ENCODE measurements at regions not wholly inside any gene's neighbourhood (a gene's known extent, or its start where the extent isn't known, plus 50 kb on each side); places are given as distances from the start of the nearest gene placed in this dataset.

GRCh38 chr15:29880341-29880740 is 58.1 kb upstream of the TJP1 start:
- H3K56ac ChIP-seq (replicated peaks; ENCODE audit: insufficient read length, low read depth, low read length), result no peak overlapping the region
- H3K4me3 ChIP-seq (ENCODE audit: extremely low read depth in 1 of 4, insufficient read depth in 2 of 4, low read depth in 3 of 4, low read length in 4 of 4), result no peak overlapping the region
- H3K4me1 ChIP-seq (replicated peaks in 1 of 4; ENCODE audit: control insufficient read depth in 3 of 4, insufficient read depth in 4 of 4, low read length in 3 of 4), result peaks cover 0 to 3% (median 0%) of the 10 kb centered on the region in 4 experiments; a peak in 1 of 7 replicates
- no peaks in the 10 kb centered on the region for H3K36me3 ChIP-seq (ENCODE audit: control insufficient read depth in 2 of 4, insufficient read depth in 4 of 4, low read length in 3 of 4)
- H2BK120ac ChIP-seq (replicated peaks; ENCODE audit: low read depth, low read length), result no peak overlapping the region
- no peaks in the 10 kb centered on the region for H4K20me1 ChIP-seq (replicated peaks in 1 of 2; ENCODE audit: control insufficient read depth in 1 of 2, insufficient read depth in 2 of 2, low read length in 2 of 2)
- no peak overlapping the region for H3K4me2 ChIP-seq (ENCODE audit: insufficient read depth in 1 of 2, low read depth in 2 of 2, low read length in 2 of 2)
- H2BK12ac ChIP-seq (ENCODE audit: low read depth, low read length), result no peak overlapping the region
- ChIA-PET CTCF (ENCODE audit: partially characterized antibody) (interaction anchor here (1.2 to 3.2 kb wide), 4 partner anchors 9 to 45 kb away, joined by 3 to 15 read pairs (median 4); no protein-coding TSS in a partner anchor), POLR2A (ENCODE audit: partially characterized antibody) (no interaction called here)
- H3K27me3 ChIP-seq (replicated peaks in 1 of 4; ENCODE audit: control insufficient read depth in 3 of 4, extremely low read depth in 1 of 4, insufficient read depth in 3 of 4, low read length in 3 of 4), result no peaks in the 10 kb centered on the region
- FAIRE-seq (no peak), DNase-seq (ENCODE audit: low read depth in 1 of 2, low spot score in 2 of 2) (no peak)
- H4K91ac ChIP-seq (replicated peaks; ENCODE audit: insufficient read length, low read length), result no peak overlapping the region
- no peak overlapping the region for H4K5ac ChIP-seq (ENCODE audit: insufficient read length, low read depth, low read length)
- H2BK20ac ChIP-seq (ENCODE audit: low read length), result no peak overlapping the region
- H2AFZ ChIP-seq (ENCODE audit: low read length), result no peak overlapping the region
- no peak overlapping the region for H3K18ac ChIP-seq (ENCODE audit: extremely low read depth, low read length)
- no peak overlapping the region for H3K23ac ChIP-seq (ENCODE audit: insufficient read length)
- no peak overlapping the region for H3K27ac ChIP-seq (ENCODE audit: low read depth, low read length)
- no peaks in the 10 kb centered on the region for H3K9me3 ChIP-seq (ENCODE audit: insufficient read depth in 2 of 2, low read depth in 1 of 2, low read length in 1 of 2)
- 86% methylated on average over 3 of the region's 3 CpGs; no CpG with 5 or more reads in 1 of the 2 experiments for WGBS, 2 experiments (ENCODE audit: extremely low coverage in 1 of 2, insufficient coverage in 1 of 2, insufficient read length in 1 of 2, insufficient replicate concordance in 2 of 2, low coverage in 1 of 2, low lambda C conversion rate in 2 of 2, missing lambda C conversion rate in 1 of 2)
- H2AK5ac ChIP-seq (ENCODE audit: low read depth, low read length), result no peak overlapping the region
- H2BK5ac ChIP-seq (ENCODE audit: low read depth, low read length), result no peak overlapping the region
- no peak overlapping the region for H4K8ac ChIP-seq (ENCODE audit: extremely low read depth, insufficient read depth, low read length)
- no peak overlapping the region for H3K9ac ChIP-seq (replicated peaks in 1 of 4; ENCODE audit: extremely low read depth in 1 of 4, low read depth in 3 of 4, low read length in 3 of 4)
- no peak overlapping the region for H3K4ac ChIP-seq (replicated peaks; ENCODE audit: insufficient read length, low read depth, low read length)
- no peak overlapping the region for H3K14ac ChIP-seq (ENCODE audit: insufficient read length)
- H3K23me2 ChIP-seq (ENCODE audit: low read depth, low read length), result no peaks in the 10 kb centered on the region
- no peak overlapping the region for H2BK15ac ChIP-seq (ENCODE audit: low read length)
- H3K79me1 ChIP-seq (ENCODE audit: low read depth, low read length), result no peaks in the 10 kb centered on the region
- no peaks in the 10 kb centered on the region for H3K79me2 ChIP-seq (ENCODE audit: control insufficient read depth in 1 of 2, insufficient read depth in 2 of 2, low read length in 2 of 2)
- TF ChIP-seq RXRA (IDR thresholded peaks at IDR 0.05; ENCODE audit: insufficient read depth, low read depth, low read length), result no peak
- no peak for TF ChIP-seq TBP (IDR thresholded peaks at IDR 0.05; ENCODE audit: low read depth, low read length)
- no peak for TF ChIP-seq CBX5 (IDR thresholded peaks at IDR 0.05; ENCODE audit: low read depth, low read length)
- no peak for TF ChIP-seq TAF1 (IDR thresholded peaks at IDR 0.05; ENCODE audit: low read depth, low read length)
- TF ChIP-seq BCL11A (IDR thresholded peaks at IDR 0.05; ENCODE audit: low read depth in 2 of 2, low read length in 2 of 2), result no peak
- no peak for TF ChIP-seq HDAC6 (IDR thresholded peaks at IDR 0.05; ENCODE audit: low read depth, low read length)
- TF ChIP-seq NRF1 (IDR thresholded peaks at IDR 0.05; ENCODE audit: low read depth, low read length), result no peak
- TF ChIP-seq RBBP5 (IDR thresholded peaks at IDR 0.05; ENCODE audit: borderline replicate concordance, low read depth, low read length), result no peak
- TF ChIP-seq KDM5A (IDR thresholded peaks at IDR 0.05; ENCODE audit: low read length), result no peak
- TF ChIP-seq ATF2 (IDR thresholded peaks at IDR 0.05; ENCODE audit: low read length), result no peak
- no peak for TF ChIP-seq RAD21 (IDR thresholded peaks at IDR 0.05 in 1 of 2, conservative IDR thresholded peaks at IDR 0.05 in 1 of 2; ENCODE audit: low read depth in 2 of 2, low read length in 2 of 2)
- TF ChIP-seq SAP30 (IDR thresholded peaks at IDR 0.05; ENCODE audit: insufficient read depth, insufficient replicate concordance, low read length), result no peak
- TF ChIP-seq JUN (IDR thresholded peaks at IDR 0.05; ENCODE audit: low read depth, low read length), result no peak
